Body of pancreas (tissue), 4 donors: ENCODE measurements at regions not wholly inside any gene's neighbourhood (a gene's known extent, or its start where the extent isn't known, plus 50 kb on each side); places are given as distances from the start of the nearest gene placed in this dataset.

Experiments
- POLR2A ChIP-seq, 3 donors: fragments of 450-650 bp; IDR thresholded peaks; one replicate each; pipeline ENCODE4 v1.6.1; 2016; ENCODE audit warnings: antibody characterized with exemption in 3 of 3, mild to moderate bottlenecking in 2 of 3
- TF ChIP-seq, protein P1 (sequence below), 7 experiments: fragments of 450-650 bp in 4 of 7; fragments of 200-600 bp in 3 of 7; sonication (generic) in 3 of 7; IDR thresholded peaks; one replicate each; pipeline ENCODE4 v1.5.1; 2016 to 2019; ENCODE audit warnings: antibody characterized with exemption in 7 of 7

DNA sequence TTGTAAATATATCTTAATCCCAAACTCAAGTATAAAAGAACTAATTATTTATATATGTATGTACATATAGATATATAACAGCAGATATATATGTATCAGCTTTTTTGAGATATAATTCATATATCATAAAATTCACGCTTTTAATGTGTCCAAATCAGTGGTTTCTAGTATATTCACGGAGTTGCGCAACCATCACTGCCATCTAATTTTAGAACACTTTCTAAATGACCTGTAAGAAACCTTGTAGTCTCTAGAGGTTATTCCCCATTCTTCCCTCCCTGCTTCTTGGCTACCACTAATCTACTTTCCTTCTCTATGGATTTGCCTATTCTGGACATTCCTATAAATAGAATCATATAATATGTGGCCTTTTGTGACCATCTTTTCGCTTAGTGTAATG lies 163.5 kb upstream of the TCF4 start:
- TF ChIP-seq POLR2A (IDR thresholded peaks at IDR 0.05), result no peak
- TF ChIP-seq, protein P1, sequence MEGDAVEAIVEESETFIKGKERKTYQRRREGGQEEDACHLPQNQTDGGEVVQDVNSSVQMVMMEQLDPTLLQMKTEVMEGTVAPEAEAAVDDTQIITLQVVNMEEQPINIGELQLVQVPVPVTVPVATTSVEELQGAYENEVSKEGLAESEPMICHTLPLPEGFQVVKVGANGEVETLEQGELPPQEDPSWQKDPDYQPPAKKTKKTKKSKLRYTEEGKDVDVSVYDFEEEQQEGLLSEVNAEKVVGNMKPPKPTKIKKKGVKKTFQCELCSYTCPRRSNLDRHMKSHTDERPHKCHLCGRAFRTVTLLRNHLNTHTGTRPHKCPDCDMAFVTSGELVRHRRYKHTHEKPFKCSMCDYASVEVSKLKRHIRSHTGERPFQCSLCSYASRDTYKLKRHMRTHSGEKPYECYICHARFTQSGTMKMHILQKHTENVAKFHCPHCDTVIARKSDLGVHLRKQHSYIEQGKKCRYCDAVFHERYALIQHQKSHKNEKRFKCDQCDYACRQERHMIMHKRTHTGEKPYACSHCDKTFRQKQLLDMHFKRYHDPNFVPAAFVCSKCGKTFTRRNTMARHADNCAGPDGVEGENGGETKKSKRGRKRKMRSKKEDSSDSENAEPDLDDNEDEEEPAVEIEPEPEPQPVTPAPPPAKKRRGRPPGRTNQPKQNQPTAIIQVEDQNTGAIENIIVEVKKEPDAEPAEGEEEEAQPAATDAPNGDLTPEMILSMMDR (IDR thresholded peaks at IDR 0.05), result no peak
